HG03196 (cell line): ENCODE measurements at regions not wholly inside any gene's neighbourhood (a gene's known extent, or its start where the extent isn't known, plus 50 kb on each side); places are given as distances from the start of the nearest gene placed in this dataset.

Source experiments
- ATAC-seq: cut with Tn5 transposase; IDR thresholded peaks from one replicate; pipeline ENCODE4 v1.9.1; 2021; ENCODE audit not compliant: unreplicated experiment

DNA sequence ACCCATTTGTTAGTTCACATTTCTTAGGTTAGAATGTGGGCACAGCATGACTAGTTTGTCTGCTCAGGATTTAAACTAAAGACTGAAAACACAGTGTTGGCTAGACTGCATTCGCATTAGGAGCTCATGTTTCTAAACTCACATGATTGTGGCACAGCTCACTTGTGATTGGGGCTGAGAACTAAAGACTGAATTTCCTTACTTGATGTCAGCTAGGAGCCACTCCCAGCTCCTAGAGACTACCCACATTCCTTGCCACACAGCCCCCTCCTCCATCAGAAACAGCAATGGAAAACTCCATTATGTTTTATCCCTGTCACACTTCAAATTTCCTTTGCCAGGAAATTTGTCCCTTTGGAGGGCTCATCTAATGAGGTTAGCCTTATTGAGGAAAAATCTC, 170.2 kb upstream of the NUDT6 start:
- ATAC-seq, result no peak

DNA sequence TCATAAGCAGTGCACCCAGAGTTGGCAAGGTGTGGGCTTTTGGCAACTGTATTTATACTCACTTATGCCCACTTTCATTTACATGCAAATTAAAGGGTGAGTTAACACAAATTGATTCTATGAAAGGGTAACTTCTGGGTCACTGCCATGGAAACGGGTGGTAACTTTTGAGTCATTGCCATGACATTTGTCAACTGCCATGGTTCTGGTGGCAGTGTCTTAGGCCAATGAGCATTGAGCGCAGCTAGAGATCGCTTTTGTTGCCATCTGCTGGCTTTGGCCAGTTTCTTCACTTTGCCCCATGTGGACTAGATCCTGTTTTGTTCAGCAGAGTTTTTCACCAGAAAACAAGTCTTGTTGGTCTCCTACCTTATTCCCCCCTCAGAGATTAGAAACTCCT, 170.8 kb upstream of the NUDT6 start:
- no peak for ATAC-seq

DNA sequence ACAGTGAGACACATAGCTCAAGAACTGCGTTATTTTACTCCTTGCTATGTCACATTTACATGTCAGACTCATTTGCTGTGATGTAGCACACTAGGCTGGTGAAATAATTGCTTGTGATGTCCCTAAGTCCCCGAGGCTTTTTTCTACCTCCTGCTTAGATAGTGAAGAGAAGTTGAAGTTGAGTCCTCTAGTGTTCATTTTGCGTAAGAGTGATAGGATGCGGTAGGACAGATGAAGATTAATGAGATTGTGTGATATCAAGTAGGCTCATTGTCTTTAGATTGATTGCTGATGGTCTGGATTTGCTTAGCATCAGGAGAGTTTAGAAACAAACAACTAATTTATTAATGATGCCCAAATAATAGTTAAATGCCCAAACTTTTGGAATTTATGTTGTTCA, 173.6 kb upstream of the NUDT6 start:
- ATAC-seq, result no peak

DNA sequence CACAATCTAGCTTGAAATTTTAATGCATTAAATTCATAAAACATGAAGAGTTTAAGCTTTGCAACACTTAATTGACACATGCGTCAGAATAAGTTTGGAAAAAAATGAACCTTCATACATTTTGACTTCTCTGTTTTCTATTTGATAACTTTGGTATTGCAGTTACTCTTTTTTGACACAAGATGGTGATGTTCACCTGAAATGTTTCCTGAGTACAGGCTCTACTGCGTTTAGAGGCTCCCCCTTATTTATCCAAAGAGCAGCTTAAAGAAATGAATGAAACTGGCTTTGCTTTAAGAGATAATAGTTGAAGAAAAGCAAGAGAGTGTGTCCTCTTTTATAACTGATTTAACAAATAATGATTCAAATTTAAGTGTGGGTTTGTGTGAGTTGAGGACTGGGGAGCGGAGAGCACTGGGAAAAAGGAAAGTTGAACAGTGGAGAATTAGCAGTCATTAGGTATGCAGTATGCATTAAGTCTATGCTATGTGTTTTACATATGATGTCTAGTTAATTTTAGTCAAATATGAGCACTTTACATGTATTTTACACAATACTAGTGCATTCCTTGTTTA, 180.6 kb upstream of the NUDT6 start:
- ATAC-seq, result peak; percentile 48

DNA sequence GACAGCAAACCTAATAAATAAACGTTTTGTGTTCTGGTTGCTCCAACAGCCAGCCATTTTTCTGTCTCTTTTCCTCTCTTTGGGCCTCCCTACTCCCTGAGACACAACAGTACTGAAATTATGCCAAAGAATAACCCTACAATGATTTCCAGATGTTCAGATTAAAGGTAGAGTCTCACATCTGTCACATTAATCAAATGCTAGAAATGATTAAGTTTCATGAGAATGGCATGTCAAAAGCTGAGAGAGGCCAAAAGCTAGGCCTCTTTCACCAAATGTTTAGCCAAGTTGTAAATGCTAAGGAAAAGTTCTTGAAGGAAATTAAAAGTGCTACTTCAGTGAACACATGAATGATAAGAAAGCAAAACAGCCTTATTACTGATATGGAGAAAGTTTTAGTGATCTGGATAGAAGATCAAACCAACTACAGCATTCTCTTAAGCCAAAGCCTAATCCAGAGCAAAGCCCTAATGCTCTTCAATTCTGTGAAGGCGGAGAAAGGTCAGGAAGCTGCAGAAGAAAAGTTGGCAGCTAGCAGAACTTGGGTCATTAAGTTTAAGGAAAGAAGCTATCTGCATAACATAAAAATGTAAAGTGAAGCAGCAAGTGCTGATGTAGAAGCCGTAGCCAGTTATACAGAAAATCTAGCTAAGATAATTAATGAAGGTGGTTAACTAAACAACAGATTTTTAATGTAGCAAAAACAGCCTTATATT, 182.1 kb upstream of the NUDT6 start:
- no peak for ATAC-seq

DNA sequence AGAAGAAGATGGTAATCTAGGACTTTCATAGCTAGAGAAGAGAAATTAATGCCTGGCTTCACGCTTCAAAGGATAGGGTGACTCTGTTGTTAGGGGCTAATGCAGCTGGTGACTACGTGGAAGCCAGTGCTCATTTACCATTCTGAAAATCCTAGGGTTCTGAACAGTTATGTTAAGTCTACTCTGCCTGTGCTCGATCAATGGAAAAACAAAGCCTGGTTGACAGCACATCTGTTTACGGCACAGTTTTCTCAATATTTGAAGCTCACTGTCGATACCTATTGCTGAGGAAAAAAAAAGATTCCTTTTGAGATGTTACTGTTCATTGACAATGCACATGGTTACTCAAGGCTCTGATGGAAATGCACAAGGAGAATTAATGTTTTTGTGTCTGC, 182.6 kb upstream of the NUDT6 start:
- ATAC-seq, result no peak

DNA sequence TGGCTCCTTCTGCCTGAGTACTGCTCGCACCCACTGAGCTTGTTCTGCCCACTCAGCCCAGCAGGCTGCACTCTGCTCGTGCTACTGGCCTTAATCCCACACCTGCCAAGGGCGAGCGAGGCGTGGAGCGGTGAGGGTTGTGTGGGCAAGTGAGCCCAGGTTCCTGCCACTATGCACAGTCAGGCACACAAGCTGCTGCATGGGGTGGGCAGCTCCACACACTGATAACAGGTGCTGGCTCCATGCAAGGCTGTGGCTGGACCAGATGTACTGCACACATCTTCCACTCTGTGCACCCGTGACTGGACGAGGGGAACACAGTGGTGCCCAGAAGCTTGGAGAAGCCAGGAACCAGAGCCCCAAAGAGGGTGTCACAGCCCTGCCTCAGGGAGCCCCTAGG, 184.3 kb upstream of the NUDT6 start:
- ATAC-seq, result no peak

DNA sequence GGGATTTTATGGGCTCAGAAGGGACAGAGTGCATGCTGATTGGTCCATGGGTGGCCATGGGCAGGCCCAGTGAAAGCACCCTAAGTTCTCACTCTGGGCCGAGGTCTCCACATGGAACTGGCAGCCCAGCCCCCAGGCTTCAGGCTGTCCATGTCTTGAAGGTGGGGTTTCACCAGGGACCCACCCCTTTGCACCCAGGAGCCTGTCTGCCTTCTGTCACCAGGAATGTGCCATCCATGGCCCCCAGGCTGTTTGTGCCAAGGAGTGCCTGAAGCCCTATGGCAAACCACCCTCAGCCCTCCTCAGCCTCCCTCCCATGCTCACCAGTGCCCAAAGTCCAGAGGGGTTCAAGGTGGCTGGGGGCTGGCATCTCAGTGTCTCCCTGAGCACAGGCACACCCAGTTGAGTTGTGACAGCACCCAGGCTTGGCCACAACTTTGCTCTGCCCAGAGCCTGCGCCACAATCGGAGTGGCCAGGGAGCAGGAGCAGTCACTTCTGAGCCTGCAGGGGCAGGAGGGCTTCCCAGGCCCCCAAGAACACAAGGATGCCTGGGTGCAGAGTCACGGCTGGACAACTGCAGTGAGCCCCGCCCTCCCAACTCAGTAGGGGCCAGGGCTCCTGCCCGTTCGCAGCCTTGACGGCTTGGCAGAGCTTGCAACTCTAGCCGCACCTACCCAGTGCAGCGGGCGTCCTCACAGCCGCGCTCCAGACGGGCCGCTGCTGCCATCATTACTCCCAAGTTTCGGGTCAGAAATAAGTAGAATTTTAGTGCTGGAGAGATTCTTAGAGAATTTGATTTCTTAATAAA, 185.3 kb upstream of the NUDT6 start:
- ATAC-seq, result no peak

DNA sequence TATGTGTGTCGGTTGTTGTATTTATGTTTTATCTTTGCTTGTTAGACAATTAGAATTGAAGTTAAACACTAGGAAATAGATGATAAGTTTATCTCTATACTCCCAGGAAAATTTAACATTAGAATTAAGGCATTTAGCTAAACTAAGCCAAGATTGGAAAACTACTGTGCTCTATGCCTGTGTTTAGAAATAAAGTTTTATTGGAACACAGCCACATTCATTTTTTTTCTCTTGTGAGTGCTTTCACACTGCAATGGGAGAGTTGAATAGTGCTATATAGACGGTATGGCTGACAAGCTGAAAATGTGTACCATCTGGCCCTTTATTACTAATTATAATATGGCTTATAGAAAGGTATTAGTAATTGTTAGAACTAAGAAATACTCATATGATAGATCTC, 186.7 kb upstream of the NUDT6 start:
- no peak for ATAC-seq

DNA sequence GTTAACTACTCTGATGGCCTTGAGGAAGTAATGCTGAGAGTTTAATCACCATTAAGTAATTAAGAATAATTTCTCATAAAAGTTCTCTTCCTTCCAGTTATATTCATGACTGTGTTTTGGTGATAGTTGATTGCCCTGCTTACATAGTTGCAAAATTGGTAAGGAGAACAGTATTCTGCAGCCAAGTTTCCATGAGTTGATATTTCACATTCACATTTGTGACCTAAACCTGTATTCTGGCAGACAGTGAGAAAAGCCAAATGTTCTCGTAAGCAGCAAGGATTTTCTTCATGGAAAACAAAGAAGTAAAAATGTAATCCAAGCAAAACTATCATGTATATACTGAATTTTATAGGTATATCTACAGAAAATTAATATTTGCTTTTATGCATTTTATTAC, 187.8 kb upstream of the NUDT6 start:
- no peak for ATAC-seq

DNA sequence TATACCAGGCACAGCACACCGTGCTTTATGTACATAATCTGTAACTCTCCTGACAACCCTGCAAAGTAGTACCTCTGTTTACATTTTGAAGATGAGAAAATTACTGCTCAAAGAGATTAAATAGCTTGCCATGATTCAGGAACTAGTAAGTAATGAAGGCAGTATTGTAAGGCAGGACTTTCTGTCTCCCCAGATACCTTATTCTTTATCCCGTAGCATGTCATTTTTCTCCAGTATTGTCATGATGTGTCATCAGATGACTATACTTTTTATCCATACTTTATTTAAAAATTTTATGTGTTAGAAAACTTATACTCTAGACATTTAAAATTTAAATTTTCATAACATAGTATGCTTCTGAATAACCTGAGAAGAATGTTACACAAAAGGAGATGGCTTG, 188.3 kb upstream of the NUDT6 start:
- ATAC-seq, result no peak

DNA sequence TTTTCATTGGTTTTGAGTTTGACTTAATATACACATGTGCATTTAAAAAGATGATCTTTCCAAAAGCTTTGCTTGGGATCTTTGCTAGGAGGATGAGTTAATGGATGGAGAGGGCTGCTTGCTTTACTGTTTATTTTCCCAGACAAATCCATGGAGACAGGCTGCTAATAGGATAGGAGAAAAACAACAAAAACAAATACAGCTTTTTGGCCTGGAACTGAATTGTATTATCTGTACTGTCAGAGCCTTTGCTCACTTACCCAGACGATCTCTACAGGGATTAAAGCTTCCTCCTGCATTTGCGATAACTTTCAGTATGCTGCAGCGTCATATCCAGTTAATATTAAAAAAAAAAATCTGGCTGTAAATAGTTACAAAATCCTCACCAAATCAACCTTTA, 190.8 kb upstream of the NUDT6 start:
- no peak for ATAC-seq

DNA sequence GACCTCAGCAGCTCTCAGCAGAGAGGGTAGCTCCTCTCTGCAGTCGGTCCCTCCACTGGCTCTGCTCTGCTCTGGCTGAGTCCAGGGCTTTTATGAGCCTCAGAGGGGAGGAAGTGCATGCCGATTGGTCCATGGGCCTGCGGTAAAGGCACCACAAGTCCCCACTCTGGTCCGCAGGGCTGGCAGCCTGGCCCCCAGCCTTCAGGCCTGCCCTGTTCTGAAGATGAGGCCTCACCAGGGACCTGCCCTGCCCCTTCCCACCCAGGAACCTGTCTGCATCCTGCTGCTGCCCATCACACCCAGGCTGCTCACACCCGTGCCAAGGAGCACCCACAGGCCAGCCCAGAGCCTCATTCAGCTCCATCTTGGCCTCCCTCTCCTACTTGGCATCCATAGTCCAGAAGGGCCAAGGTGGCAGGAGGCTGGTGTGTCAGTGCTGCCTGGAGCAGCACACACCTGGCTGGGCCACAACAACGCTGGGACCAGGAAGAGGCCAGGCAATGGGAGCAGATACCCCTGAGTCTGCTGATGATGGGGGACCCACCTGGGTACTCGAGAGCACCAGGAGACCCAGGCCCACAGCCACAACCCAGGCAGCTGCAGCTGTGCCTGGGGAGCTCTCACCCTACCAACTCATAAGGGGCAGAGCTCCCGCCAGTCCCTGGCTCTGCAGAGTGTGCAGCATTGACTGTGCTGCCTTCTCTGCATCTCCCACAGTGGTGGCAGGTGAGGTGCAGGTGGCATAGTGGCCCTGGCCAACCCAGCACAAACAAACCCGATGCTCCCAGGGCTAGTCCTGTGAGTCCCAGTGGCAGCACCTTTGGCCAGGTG, 191.9 kb upstream of the NUDT6 start:
- ATAC-seq, result no peak

DNA sequence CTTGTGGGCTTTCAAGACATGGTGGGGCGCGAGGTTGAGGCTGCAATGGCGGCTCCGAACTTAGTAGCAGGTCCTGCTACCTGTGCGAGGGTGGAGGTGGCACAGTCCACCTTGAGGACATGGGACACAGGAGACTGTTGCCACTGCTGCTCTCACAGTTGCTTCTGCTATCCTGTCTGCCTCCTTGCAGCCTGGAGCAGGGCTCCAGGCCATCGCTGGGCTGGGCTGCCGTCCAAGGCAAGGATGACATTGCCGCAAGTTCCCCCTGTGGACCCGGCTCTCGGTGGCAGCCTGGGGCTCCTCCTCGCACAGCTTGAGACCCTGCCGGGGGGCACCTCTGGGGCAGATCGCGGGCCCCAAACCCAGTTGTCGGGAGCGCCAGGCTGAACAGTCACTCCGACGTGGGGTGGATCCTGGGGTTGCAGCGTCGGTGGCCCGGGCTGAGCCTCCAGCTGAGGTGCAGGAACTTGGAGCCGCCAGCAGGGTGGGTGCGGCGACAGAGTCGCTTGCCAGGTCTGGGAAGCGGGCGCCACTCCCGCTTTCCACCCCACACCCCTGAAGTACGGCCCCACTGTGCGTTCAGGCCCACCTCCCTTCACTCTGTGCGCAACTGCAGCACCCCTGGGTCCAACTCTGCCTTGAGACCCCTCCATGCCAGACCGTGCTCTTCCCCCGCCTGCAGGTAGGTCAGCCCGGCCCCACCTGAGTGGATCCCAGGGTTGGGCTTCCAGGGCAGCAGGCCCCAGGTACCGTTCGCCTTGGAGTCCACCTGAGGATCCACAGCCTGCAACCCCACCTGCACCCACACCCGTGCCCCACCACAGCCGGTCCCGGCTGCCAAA, 192.7 kb upstream of the NUDT6 start:
- no peak for ATAC-seq

DNA sequence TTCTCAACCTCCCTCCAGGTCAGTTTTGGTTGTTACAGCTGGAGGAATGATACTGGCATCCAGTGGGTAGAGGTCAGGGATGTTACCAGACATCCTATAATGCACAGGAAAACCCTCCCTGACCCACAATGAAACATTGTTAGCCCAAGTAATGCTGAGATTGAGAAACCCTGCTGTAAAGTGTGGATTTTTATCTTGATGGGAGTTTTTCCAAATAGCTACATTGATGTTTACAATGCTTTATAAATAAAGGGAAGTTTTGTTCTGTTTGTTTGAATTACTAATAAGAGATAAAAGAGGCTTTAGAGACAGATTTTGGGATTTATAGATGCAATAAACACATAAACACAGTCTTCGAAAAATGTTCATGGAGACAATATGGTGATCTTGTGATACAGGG, 194.0 kb upstream of the NUDT6 start:
- ATAC-seq, result no peak

DNA sequence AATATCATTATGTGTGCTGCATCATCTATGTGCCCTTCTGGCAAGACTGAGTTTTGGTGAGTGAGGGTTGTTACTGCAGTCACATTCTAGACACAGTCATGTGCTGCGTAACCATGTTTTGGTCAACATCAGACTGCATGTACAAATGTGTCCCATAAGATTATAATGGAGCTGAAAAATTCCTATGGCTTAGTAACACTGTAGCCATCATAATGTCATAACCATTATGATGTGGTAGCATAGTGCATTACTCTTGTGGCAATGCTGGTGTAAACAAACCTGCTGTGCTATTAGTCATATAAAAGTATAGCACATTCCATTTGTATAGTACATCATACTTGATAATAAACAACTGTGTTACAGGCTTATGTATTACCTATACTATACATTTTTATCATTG, 198.1 kb upstream of the NUDT6 start:
- ATAC-seq, result no peak

DNA sequence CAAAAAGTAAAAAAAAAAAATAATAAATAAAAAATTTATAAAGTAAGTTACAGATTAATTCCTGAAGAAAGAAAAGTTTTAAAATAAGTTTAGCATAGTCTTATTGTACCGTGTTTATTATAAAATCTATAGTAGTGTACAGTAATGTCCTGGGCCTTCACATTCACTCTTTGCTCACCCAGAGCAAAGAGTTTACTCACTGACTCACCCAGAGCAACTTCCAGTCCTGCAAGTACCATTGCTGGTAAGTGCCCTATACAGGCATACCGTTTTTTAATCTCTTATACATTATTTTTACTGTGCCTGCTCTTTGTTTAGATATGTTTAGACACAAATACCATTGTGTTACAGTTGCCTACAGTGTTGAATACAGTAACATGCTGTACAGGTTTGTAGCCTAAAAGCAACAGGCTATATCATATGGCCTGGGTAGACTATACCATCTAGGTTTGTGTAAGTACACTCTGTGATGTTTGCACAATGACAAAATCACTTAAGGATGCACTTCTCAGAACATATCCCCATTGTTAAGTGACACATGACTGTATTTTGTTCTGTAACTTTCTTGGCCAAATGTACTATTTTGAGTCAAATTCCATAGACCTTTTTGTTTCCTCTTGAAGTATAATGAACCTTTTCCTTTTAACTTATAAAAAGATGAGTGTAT, 199.0 kb upstream of the NUDT6 start:
- ATAC-seq, result no peak

DNA sequence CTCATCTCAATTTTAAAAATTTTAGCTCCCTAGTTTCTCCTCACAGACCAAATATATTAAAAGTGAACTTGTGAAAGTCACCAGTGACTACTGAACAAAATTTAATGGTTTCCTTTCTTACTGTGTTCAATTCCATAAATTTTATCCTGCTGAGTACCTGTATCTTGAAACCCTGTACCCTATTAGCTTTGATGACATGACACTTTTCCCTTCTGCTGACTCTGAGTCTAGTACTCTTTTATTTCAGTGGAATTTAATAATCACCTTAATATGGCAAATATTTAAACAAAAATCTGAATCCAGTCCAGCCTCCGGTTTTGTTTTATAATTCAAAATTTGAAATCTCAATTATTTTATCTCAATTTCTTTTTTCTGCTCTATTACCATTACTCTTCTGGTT, 203.1 kb upstream of the NUDT6 start:
- no peak for ATAC-seq

DNA sequence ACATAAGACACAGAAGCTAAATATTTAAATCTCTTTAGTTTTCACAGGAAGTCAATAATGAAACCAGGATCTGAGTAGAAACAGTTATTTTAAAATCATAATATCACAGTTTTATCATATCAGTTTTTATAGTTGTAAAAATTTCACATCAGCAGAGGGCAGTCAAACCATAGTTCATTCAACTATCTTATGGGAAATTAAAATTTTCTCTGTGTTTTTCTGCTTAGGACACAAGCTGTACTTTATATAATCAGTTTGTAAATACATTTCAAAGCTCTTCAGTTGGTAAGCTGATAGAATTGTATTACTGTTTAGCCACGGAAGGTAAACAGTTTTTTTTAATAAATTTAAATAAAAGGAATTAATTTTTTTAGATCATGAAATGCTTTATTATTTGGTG, 204.8 kb upstream of the NUDT6 start:
- ATAC-seq, result no peak

DNA sequence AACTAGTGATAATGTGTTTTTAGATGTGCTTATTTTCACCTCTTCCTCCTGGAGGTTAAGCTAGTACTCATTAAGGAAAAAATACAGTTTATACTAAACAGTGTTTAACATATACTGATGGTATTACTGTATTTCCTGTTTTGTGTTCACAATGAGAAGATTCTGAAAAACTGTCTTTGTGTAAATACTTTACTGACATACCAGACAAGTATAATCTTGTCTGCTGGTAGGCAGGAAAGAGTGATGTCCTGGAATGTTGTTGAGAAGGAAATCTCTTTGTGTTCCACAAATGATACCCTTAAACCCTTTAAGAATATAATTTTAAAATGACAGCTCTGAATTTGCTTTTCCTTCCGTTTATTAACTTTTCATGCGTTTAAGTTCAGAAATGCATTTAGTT, 205.5 kb upstream of the NUDT6 start:
- no peak for ATAC-seq
